PC-3 (cell line): ENCODE measurements at regions not wholly inside any gene's neighbourhood (a gene's known extent, or its start where the extent isn't known, plus 50 kb on each side); places are given as distances from the start of the nearest gene placed in this dataset.

Experiments used
- CTCF ChIP-seq: fragments of 300-600 bp; sonication (generic); conservative IDR thresholded peaks from 2 replicates; pipeline ENCODE4 v1.5.1; 2017; ENCODE audit warnings: antibody characterized with exemption, low read depth, mild to moderate bottlenecking, low read length
- EZH2 ChIP-seq: fragments of 300-600 bp; sonication (generic); IDR thresholded peaks from one replicate; pipeline ENCODE4 v1.6.1; 2017; ENCODE audit warnings: antibody characterized with exemption, mild to moderate bottlenecking, low read length; ENCODE audit not compliant: unreplicated experiment
- EZH2phosphoT487 ChIP-seq: fragments of 300-600 bp; sonication (generic); IDR thresholded peaks from 2 replicates; pipeline ENCODE4 v1.6.1; 2018; ENCODE audit warnings: mild to moderate bottlenecking, antibody characterized with exemption, low read length, borderline replicate concordance

GRCh38 chr7:125984795-125985194 is 1055.2 kb upstream of the POT1 start:
- TF ChIP-seq CTCF, result no peak
- TF ChIP-seq EZH2phosphoT487, result no peak
- TF ChIP-seq EZH2, result no peak
